8988T (cell line): ENCODE measurements at regions not wholly inside any gene's neighbourhood (a gene's known extent, or its start where the extent isn't known, plus 50 kb on each side); places are given as distances from the start of the nearest gene placed in this dataset.
"Not testable (repeated sequence)": the region's sequence is repeated elsewhere in the genome, so short reads cannot be mapped to it uniquely, and the experiment has no call there.

ENCODE experiments used
- DNase-seq: peaks from one replicate; pipeline ENCODE4 v3.0.0; 2011

DNA sequence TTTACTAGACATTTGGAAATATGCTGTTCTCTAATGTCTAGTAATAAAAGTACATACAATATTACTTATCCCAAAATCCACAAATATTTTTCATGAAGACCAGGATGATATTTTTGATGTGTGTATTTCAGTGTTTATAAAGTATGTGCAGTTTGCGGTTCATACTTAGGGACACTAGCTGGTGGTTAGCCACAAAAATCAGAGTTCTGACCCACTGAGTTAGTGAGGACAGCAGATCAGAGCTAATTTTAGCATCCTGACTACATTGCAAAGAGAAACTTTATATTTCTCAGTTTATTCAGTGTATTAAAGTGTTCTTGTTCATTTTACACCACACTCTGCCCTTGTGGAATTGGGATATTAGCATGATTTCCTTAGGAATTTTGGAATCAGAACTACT, 655.3 kb downstream of the HTR1A start:
- no peak for DNase-seq

DNA sequence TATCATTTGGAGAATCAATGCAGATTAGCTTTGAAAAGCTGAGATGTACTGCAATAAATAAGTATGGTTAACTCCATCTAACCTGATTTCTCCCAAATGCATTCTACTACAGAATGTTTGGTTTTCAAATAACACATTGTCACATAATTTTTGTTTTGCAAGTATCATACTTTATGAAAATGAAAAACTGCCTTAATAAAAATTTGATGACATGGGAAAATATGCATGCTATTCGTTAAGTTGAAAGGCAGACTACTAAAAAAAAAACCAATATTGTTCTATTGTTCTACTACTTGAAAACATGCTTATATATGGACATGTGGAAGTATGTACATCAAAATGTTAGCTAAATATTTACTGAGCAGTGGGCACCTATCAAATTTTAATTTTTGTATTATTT, 668.9 kb downstream of the HTR1A start:
- DNase-seq, result no peak

DNA sequence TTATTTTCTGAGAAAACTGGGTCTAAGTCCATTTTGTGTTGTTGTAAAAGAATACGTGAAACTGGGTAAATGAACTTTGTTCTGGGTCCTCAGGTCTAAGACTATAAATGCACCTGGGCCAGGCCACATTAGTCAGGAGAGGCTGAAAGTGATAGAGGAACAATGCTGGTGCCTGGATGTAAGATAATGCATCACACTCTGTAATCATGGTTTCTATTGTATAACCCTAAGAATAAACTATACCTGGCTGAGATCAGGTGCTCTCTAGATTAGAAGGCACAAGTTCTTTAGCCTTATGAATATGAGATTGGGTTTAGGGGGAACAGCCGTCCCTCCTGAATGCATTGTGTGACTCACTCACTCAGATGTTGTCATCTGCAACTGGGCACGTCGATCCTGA, 675.5 kb downstream of the HTR1A start:
- no peak for DNase-seq

DNA sequence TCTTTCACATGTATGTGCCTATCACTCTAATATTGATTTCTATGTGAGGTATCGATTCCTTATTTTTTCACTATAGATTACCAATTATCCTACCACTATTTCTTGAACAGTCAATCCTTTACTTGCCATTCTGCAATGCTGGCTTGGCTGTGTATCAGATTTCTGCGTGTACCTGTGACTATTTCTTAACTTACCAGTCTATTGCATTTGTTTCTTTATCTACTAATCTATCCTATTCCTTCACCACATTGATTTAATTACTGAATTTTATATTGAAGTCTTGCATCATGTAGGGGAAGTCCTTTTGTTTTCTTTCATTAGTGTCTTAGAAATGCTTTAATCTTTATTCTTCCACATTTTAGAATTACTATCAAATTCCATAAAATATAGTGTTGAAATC, 684.8 kb downstream of the LRRC70 start:
- no peak for DNase-seq

DNA sequence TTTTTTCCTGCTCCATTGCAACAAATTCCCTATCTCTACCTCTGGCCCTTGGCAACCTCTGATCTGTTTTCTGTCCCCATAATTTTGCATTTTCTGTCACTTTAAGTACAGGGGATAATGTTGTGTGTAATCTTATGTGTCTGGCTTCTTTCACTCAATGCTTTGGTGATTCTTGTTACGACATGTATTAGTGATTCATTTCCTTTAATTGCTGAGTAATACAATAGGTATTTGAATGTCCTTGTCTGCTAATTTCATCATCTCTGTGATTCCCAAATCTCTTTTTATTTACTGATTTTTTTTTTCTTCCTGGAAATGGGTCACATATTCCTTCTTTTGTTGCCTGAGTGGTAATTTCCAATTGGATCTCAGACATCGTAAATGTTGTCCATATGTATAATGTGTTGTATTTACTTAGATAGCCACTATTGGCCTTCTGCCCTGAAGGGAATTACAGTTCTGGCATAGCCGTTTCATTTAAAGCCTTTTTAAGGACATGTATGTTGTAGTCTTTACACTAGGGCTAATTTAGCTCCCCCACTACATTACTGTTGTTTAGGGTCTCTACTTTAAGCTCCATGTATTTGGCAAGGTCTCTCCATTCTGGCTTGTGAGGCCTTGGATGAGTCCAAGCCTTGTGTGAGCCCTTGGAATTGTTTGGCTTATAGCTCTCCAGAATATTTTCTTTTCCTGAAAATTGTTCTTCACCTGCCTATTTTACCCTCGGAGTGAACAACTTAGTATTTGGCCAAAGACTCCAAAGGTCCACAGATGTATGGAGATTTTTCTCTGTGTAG, 683.8 kb downstream of the LRRC70 start:
- DNase-seq, result no peak

DNA sequence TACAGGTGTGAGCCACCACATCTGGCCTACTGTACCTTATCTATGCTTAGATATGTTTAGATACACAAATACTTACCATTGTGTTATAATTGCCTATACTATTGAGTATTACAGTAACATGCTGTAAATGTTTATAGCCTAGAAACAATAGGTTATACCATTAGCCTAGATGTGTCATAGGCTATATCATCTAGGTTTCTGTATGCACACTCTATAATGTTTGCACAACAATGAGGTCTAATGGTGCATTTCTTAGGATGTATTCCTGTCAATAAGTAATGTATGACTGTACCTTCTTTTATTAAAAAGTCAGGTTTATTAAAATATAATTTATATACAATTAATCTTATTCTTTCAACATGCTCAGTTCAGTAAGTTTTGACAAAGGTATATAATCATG, 683.1 kb downstream of the LRRC70 start:
- DNase-seq, result no peak

DNA sequence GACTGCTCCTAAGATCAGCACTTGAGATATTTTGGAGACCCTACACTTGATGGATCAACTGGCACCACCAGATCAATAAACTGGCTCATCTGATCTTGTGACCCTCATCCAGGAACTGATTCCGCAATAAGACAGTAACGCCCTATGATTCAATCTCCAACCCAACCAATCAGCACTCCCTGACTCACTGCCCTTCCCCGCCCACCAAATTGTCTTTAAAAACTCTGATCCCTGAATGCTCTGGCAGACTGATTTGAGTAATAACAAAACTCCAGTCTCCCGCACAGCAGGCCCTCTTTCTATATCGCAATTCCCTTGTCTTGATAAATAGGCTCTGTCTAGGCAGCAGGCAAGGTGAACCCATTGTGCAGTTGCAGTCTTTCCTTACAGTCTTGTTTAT, 677.0 kb downstream of the LRRC70 start:
- no peak for DNase-seq

DNA sequence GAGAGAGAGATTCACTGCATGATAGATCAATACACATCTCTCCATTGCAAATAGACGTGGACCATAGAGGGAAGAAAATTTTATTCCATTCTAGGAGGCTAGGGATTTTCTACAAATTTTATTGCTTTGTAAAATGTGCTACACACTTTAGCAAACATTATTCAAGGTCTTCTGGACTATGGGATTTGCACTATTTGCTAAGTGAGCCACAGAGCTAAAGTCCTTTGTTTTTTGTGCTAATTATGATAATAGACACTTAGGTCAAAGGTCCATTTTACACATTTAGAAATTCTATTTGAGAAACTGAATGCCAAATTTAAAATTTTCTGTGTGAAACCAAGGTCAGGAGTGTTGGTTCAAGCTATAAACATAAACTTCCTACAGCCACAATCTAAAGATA, 672.3 kb downstream of the LRRC70 start:
- no peak for DNase-seq

DNA sequence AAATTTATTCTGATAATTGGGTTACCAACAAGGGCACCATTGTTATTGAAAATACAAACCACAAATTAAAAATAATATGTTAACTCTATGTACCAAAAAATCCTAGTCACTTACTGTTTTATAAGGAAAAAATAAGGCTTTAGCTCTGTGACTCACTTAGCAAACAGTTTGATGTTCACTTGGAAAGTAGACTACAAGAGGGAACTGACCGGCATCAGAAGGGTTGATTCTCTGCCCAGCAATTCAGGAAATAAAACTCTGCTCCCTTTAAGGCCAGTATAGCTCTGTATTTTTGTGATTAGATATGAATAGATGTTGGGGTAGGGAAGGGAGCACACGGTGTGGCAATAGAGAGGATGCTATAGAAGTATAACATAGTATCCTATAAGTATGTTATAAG, 671.3 kb downstream of the LRRC70 start:
- DNase-seq, result no peak

DNA sequence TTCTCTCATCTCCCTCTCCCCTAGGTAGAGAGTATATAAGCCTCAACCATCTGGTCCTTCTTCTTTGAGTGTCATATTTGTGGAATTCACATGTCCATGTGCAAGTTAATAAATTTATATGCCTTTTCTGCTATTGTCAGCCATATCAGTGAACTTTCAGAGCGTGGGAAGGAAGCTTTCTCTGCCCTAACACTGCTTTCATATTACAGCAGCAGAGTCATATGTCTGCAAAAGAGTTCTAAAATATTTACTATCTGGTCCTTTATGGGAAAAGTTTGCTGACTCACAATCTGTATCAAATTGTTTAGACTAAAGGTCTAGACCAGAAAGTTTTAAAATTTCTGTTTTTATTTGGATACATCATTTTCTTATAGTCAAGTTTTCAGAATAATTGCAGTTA, 669.0 kb downstream of the LRRC70 start:
- no peak for DNase-seq

DNA sequence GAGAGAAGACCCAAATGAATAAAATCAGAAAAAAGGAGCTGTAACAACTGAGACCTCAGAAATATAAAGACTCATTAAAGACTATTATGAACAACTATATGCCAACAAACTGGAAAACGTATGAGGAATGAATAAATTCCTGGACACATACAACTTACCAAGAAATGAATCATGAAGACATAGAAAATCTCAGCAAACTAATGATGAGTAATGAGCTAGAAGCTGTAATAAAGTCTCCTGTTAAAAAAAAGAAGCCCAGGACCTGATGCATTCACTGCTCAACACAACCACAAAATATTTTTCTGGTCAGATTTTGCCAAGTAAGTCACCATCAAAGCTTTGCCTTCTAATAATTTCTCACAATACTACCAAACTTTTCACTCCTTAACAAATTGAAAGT, 666.7 kb downstream of the LRRC70 start:
- DNase-seq, result no peak

DNA sequence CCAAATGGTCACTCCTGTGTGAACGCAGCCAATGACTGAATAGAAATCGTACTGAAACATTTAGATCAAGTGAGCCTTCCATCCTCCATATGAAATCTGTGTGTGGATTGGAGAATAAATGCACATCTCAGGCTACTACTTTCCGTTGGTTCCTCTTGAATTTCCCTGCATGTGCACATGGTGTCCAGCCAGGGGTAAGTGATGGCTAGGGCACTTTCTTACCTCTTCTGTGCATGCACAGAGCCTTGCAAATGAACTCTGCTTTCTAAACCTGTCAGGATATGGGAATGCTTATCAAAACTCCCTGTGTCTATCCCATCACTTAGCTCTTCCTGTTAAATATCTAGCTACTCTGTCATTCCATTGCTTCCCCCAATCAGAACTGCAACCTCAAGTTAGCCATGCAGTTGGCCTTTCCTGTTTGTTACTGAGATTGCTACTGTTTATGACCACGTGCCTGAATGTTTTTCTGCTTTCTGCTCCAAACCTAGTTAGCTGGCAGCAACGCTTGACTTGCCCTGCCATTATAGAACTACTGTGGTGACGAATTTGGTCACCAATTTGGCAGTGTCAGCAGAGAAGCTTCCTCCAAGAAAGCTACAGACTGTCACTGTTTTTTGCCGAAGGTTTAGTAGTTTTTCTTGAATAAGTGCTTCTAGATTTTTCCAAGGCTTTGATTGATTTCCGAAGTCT, 661.6 kb downstream of the LRRC70 start:
- DNase-seq, result no peak

DNA sequence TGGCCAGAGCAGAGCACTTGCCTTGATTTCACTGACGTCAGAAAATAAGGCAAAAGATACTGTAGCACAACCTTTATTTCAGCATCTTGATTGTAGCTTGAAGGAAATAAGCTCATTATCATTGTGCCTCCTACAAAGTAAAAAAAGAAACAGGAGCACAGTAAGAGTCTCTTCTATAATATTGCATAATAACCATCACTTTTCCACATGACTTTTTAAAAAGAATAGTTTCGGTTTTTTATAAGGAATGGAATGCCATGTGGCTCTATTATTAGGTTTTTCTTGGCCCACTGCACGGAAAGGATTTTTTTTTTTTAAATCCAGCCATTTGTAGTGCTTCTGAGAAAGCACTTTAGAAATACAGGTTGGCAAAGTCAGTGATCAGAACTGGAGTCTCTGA, 655.3 kb downstream of the LRRC70 start:
- no peak for DNase-seq

DNA sequence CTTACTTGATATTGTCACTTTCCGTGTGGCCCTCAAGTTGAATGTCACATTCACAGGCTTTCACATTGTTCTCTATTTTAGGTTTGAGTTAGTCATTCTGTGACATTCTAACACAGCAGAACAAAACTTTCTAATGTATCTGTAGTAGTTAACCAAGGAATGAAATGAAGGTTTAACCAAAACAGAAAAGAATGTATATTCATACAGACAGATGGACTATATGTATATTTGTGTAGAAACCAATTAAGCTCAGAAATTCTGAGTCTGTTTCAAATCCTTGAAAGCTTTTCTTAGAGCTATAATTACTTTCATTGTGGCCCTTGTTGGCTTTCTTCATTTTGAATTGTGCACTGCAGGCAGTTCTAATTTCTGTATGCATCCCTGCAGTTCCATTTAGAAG, 654.7 kb downstream of the LRRC70 start:
- no peak for DNase-seq

DNA sequence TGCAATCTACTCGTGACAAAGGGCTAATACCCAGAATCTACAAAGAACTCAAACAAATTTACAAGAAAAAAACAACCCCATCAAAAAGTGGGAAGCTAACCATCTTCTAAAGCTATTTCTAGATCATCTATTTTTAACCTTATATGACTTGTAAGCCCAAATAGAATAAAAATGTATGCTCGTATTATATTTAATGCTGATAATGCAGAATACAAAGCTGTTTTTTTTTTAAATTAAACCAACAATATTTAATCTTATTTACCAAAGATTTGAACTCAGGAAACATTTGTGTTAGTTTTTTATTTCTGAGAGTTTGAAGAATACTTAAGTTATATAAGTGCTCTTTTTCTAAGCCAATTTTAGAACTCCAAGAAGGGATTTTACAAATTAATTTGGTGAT, 652.1 kb downstream of the LRRC70 start:
- DNase-seq, result no peak

DNA sequence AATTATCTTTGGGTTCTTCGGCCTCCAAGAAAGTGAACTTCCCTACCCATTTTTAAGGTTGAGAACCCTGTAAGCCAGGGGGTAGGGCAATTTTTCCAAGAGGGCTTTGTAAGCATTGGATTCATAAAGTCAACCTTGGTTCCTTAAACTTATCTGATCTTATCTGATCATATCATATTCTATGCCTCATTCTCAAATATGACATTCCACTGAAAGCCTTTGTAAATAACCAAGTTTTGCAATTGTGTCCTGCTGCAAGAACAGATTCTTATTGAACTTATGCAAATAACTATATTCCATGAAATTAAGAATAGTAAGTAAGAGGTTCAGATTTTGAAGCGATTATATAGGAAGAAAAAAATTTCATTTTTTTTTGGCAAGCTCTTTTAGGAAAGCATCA, 649.5 kb downstream of the LRRC70 start:
- no peak for DNase-seq

DNA sequence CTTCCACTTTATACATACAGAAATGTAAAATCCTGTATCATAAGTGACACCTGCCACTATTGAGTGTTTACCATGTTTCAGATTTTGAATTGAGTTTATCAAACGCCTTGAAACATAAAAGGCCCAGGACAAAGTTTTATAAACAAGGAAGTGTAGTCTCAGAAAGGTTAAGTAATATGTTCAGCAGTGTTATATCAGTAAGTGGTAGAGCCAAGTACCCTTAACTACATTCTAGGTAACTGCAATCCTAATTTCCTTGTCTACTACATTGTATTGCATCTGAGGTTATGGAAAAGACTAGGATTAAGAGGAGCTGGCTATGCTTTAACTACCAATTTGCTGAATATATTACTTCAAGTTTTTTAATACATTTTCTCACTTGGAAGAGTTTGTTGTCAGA, 641.6 kb downstream of the LRRC70 start:
- DNase-seq, result no peak

DNA sequence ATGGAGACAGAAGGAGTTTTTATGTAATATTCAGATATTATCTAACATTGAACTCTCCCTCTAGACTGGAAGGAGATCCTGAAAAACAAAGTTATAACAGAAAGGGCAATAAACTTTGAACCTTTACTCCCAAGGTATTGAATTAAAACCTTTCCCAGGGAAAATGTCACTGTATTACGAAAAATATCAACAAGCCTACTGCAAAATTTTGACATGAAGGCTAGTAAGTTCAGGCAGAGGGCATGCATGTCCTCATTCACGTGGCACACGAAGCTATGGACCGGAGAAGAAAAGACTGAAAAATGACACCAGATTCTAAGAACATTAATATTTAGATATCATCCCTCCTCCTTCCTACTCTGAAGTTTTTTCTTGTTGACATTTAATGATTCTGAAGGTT, 638.8 kb downstream of the LRRC70 start:
- DNase-seq, result no peak

DNA sequence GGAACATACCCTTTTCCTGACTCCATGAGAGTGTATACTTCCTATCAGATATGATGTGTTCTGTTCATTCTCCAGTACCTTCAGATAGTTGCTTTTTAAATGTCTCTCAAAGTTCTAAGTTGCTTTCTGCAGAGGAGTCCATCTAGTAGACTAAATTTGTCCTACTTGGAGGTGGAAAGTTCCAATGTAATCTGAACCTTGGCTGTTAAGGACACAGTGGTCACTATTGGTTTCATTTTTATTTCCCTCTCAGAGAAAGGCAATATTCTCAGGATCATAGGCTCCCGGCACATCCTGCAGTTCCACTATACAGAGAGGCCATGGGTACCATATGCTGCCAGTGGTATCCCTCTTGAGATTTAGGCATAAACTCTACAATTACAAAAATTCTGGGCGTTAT, 634.6 kb downstream of the LRRC70 start:
- DNase-seq, result no peak

DNA sequence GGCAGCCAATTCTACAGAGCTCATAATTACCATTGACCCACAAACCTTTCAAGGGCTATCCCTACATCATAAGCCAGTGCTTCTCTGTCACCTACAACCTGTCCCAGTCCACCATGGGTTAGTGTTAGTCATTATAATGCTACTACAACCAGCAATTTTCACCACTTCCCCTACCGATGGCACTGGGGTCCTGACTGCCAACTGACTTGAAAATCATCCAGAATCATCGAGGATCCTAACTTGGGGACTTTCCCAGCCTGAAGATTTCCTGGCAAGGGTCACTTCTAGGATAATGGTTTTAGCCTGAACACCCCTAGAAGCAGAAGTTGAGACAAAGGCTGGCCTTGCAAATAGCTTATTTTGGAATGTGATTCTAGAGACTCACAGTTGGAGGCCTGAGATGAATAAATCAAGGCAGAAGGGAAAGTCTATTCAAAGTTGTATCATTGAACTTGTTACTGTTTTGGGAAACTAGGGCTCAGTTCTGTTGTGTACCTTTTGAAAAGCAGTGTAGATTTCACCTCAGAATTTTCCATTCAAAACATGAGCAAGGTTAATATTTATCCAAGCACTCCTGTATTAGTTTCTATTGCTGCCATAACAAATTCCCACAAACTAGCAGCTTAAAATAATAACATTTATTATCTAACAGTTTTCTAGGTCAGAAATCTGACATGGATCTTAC, 633.0 kb downstream of the LRRC70 start:
- no peak for DNase-seq

DNA sequence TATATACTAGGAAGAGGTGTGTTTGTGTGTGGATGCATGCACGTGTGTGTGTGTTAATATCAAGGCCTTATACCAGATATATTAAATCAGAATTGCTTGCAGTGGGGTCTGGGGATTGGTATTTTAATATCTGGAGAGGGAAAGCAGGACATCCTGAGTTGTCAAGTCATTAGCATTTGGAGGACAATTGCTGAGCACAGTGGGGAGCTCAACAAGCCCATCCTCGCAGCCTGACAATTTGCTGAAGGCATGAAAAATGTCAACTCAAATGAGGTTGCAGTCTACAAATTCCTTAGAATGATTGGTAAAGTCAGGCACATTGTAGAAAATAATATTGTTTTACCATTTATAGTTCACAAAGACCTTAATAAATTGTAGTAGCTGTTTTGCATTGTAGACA, 627.4 kb downstream of the LRRC70 start:
- no peak for DNase-seq

DNA sequence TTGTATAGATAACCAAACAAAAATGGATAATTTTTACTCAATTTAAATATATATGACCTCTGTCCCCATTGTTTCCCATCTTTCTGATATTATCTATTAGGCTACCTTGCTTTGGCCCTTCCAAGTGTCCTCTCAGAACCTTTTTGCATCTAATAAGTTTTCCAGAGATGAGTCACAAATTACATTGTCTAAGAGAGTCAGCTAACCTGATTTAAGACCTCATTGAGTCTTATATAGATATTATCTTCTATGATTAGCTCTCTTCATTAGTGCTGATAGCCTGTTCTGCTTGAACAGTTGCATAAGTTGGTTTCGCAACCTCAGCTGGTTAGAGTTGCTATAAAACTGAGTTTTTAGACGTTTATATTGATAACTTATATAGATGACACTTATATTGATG, 623.1 kb downstream of the LRRC70 start:
- no peak for DNase-seq

DNA sequence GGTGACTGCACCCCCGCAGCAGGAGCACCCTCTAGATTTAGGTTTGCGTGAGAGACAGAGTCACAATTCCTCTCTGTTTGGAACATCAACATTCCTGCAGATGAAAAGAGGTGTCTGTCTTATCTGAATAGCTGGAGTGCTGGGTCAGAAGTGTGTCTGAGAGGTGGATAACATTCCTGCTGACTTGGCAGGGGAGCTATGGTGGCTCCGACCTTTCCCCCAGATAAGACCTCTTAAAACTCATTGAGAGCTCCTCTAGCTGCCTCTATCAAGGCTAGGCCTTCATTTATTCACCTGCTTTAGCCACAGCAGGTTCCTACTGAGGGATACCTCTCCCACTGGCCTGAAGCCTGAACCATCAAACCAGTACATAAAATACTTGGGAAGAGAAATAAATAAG, 615.5 kb downstream of the LRRC70 start:
- DNase-seq, result no peak

DNA sequence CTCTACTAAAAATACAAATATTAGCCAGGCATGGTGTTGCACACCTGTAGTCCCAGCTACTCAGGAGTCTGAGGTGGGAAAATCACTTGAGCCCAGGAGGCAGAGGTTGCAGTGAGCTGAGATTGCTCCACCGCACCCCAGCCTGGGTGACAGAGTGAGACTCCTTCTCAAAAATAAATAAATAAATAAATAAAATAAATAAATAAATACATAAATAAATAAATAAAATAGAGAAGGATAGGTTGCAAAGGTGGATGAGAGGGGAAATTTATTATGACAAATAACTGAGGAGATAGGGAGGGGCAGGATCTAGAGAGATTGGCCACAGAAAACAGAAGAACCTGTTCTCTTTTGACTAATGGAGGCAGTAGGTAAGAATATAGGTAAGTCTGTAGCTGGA, 601.6 kb downstream of the LRRC70 start:
- not testable (repeated sequence) for DNase-seq
